Suprapubic skin (tissue), 3 donors: ENCODE measurements at regions not wholly inside any gene's neighbourhood (a gene's known extent, or its start where the extent isn't known, plus 50 kb on each side); places are given as distances from the start of the nearest gene placed in this dataset.

Experiments
- CTCF ChIP-seq, 2 donors: fragments of 200-600 bp in 1 of 2; fragments of 450-650 bp in 1 of 2; sonication (generic) in 1 of 2; IDR thresholded peaks; one replicate each; pipeline ENCODE4 v1.5.1; 2016 to 2019; ENCODE audit warnings: antibody characterized with exemption in 2 of 2, mild to moderate bottlenecking in 1 of 2, moderate library complexity in 1 of 2
- POLR2AphosphoS5 ChIP-seq, 3 donors: sonication (generic); formaldehyde crosslinking; IDR thresholded peaks; one replicate each; pipeline ENCODE4 v1.6.1; 2017; ENCODE audit warnings: antibody characterized with exemption in 3 of 3

- TF ChIP-seq CTCF (IDR thresholded peaks at IDR 0.05) (no peak), POLR2AphosphoS5 (IDR thresholded peaks at IDR 0.05) (no peak)
These were observed 69.4 kb upstream of the PIP4K2A start for GRCh38 chr10:22783807-22784206.
